ENCODE measurements at regions not wholly inside any gene's neighbourhood (a gene's known extent, or its start where the extent isn't known, plus 50 kb on each side); places are given as distances from the start of the nearest gene placed in this dataset.

- TF ChIP-seq CTCF (IDR thresholded peaks at IDR 0.05), result no peak
- TF ChIP-seq ZFX (IDR thresholded peaks at IDR 0.05; ENCODE audit: borderline replicate concordance), result no peak
Observed at GRCh38 chr3:76917436-76917835, 122.5 kb upstream of the ROBO2 start.
